ENCODE measurements at regions not wholly inside any gene's neighbourhood (a gene's known extent, or its start where the extent isn't known, plus 50 kb on each side); places are given as distances from the start of the nearest gene placed in this dataset.

DNA sequence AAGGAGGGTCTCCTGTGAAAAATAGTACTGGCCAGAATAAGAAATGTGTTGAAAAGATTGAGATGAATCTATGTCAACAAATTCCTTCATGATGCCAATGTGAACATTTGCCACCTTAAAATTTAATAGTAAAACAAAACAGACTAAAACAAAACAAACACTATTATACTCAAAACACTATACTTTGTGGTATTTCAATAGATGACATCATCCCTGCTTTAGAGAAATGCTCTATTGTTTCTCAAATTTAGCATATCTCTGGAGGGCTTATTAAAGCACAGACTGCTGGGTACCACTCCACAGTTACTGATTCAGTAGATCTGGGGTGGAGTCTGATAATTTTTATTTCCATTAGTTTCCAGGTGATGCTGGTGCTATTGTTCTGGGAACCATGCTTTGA, 579.4 kb upstream of the FAM98A start:
- Mint-ChIP-seq H3K27me3 (ENCODE audit: low read depth) (no peaks in the 10 kb centered on the region), H3K4me1 (no peaks in the 10 kb centered on the region), H3K4me3 (no peak overlapping the region), H3K9me3 (peaks cover 11% of the 10 kb centered on the region), H3K27ac (no peak overlapping the region), H3K36me3 (ENCODE audit: low read depth) (no peaks in the 10 kb centered on the region)
- TF ChIP-seq, protein P1, sequence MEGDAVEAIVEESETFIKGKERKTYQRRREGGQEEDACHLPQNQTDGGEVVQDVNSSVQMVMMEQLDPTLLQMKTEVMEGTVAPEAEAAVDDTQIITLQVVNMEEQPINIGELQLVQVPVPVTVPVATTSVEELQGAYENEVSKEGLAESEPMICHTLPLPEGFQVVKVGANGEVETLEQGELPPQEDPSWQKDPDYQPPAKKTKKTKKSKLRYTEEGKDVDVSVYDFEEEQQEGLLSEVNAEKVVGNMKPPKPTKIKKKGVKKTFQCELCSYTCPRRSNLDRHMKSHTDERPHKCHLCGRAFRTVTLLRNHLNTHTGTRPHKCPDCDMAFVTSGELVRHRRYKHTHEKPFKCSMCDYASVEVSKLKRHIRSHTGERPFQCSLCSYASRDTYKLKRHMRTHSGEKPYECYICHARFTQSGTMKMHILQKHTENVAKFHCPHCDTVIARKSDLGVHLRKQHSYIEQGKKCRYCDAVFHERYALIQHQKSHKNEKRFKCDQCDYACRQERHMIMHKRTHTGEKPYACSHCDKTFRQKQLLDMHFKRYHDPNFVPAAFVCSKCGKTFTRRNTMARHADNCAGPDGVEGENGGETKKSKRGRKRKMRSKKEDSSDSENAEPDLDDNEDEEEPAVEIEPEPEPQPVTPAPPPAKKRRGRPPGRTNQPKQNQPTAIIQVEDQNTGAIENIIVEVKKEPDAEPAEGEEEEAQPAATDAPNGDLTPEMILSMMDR (IDR thresholded peaks at IDR 0.05; ENCODE audit: unreplicated experiment in 3 of 3), result no peak

DNA sequence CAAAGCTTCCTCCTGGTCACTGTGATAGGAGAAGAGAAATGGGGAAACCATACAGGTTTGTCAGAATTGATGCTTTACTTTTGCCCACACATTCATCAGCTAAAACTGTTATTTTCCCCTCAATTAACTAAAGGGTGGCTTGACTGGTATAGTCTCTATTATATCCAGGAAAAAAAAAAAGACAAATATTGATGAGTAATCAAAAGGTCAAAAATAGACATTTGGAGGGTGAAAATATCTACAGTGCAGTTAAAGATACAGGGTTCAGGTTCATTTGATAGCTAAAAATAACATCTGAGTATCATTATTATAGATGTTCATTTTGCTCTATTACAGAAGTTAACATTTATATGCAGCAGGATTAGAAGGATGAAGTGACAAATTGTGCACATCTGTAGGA, 577.6 kb upstream of the FAM98A start:
- Mint-ChIP-seq H3K9me3 (peaks cover 9% of the 10 kb centered on the region), H3K27me3 (ENCODE audit: low read depth) (no peaks in the 10 kb centered on the region), H3K4me1 (no peaks in the 10 kb centered on the region), H3K36me3 (ENCODE audit: low read depth) (no peaks in the 10 kb centered on the region), H3K27ac (no peak overlapping the region), H3K4me3 (no peak overlapping the region)
- TF ChIP-seq, protein P1 (IDR thresholded peaks at IDR 0.05; ENCODE audit: unreplicated experiment in 3 of 3), result no peak

DNA sequence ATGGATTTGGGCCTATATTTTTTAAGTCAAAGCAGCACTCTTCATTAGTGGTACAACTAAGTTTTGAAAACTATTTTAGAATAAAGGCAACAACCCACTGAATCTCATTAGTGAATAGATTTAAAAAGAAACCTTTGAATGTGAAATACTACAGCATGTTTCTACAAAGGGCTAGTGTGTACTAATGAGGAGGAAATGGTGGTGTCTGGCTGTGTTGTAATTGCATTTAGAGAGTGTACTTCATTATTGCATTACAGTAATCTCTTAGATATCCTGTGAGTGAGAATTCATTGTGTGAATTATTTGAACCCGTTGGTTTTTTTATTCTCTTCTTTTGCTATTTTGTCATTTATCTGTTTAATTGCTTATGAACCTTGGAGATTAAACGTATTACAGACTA, 575.4 kb upstream of the FAM98A start:
- H3K9me3 Mint-ChIP-seq, result peaks cover 10% of the 10 kb centered on the region
- no peak overlapping the region for H3K27ac Mint-ChIP-seq
- no peaks in the 10 kb centered on the region for H3K36me3 Mint-ChIP-seq (ENCODE audit: low read depth)
- H3K27me3 Mint-ChIP-seq (ENCODE audit: low read depth), result no peaks in the 10 kb centered on the region
- H3K4me3 Mint-ChIP-seq, result no peak overlapping the region
- no peaks in the 10 kb centered on the region for H3K4me1 Mint-ChIP-seq
- TF ChIP-seq, protein P1 (IDR thresholded peaks at IDR 0.05; ENCODE audit: unreplicated experiment in 3 of 3), result no peak

DNA sequence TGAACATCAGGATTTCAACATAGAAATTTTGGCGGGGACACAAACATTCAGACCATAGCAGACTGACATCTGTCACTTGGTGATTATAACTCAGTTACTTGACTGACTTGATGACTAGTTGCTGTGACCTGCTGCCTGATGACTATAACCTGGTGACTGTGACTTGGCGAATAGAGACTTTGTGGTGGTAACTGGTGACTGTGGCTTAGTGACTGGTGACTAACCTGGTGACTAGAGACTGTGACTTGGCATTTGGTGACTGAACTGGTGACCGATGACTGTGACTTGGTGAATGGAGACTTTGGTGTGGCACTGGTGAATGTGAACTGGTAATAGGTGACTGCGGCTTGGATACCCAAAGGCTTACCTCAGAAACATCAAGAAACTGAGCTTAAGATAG, 563.1 kb upstream of the FAM98A start:
- H3K27me3 Mint-ChIP-seq (ENCODE audit: low read depth), result no peaks in the 10 kb centered on the region
- H3K4me1 Mint-ChIP-seq, result no peaks in the 10 kb centered on the region
- TF ChIP-seq, protein P1 (IDR thresholded peaks at IDR 0.05; ENCODE audit: unreplicated experiment in 3 of 3), result no peak
- H3K9me3 Mint-ChIP-seq, result no peaks in the 10 kb centered on the region
- H3K27ac Mint-ChIP-seq, result no peak overlapping the region
- H3K4me3 Mint-ChIP-seq, result no peak overlapping the region
- H3K36me3 Mint-ChIP-seq (ENCODE audit: low read depth), result no peaks in the 10 kb centered on the region

DNA sequence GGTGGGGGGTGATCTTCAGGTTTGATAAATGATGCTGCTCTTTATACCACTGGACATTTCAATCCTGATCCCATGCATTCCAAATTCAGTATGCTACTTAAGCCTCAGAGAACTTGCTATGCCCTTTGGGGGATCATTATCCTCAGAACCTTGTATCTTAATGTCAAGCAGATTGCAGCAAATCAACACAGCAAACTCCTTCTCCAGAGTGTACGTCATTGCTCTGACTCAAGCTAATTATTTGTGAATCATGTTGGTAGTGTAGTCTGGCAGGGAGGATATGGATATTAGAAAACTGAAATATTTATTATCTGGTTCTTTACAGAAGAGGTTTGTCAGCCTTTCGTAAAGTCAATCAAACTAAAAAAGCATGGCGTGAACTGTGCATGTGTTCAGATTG, 562.5 kb upstream of the FAM98A start:
- H3K27ac Mint-ChIP-seq, result no peak overlapping the region
- H3K4me3 Mint-ChIP-seq, result no peak overlapping the region
- no peaks in the 10 kb centered on the region for H3K36me3 Mint-ChIP-seq (ENCODE audit: low read depth)
- no peaks in the 10 kb centered on the region for H3K4me1 Mint-ChIP-seq
- no peaks in the 10 kb centered on the region for H3K9me3 Mint-ChIP-seq
- TF ChIP-seq, protein P1 (IDR thresholded peaks at IDR 0.05; ENCODE audit: unreplicated experiment in 3 of 3), result no peak
- H3K27me3 Mint-ChIP-seq (ENCODE audit: low read depth), result no peaks in the 10 kb centered on the region

DNA sequence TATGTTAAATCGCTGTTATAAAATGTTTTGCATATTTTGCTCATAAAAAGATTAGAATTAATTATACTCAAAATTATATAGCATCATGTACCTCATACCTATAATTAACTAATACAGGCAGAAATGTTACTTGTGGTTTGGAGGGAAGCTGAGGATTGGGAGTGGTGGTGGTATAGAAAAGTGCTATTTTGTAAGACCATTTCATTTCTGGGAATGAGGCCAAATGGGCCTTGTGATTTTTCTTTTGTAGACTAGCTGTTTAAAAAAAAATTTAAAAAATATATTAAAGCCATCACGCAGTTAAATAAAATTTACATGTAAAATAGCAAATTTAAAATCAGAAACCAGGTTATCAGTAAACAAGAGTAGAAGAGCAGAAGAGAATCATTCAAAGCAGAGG, 560.8 kb upstream of the FAM98A start:
- Mint-ChIP-seq H3K36me3 (ENCODE audit: low read depth) (no peaks in the 10 kb centered on the region), H3K4me1 (no peaks in the 10 kb centered on the region), H3K4me3 (no peak overlapping the region), H3K27me3 (ENCODE audit: low read depth) (no peaks in the 10 kb centered on the region), H3K27ac (no peak overlapping the region), H3K9me3 (no peaks in the 10 kb centered on the region)
- TF ChIP-seq, protein P1 (IDR thresholded peaks at IDR 0.05; ENCODE audit: unreplicated experiment in 3 of 3), result no peak

Measured in nephron (organoid).